ENCODE measurements at regions not wholly inside any gene's neighbourhood (a gene's known extent, or its start where the extent isn't known, plus 50 kb on each side); places are given as distances from the start of the nearest gene placed in this dataset.

DNA sequence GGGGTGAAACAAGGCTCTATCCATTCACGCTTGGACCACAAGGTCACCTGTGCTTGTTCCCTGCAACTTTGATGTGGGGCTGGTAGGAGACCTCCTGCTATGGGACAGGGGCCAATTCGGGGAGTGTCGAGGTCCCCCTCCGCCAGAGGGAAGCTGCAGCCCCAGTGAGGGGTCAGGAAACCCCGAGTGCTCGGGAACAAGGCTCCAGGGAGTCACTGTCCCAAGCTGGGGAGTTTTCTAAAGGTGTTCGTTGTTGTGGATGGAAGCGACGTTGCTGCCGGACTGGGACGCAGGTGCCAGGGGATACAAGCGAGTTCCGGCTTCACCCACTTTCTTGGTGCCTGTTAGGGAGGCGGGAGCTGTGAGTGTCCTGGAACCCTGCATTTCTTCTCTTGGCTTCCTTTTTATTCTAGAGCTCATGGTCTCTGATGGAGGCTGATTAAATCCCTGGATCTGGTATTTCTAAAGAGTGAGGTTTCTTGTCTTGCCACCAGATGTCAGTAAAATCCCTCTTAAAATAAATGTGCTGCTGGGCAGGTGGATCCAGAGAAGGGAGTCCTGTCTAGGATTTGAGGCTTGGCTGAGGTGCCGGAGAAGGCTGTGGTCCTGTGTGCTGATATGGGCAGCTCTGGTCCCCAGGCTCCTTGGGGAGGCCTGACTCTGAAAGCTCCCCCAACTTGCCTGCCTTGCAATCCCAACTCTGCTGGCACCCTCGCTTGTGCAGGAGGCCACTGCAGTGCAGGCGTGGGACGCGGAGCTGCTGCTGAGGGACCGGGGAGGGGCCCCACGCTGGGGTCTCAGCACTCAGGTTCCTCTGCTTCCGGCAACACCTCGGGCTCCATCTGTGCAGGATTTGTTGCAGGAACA lies 153.9 kb downstream of the TEX29 start:
- intact Hi-C loops (cut with micrococcal nuclease; ENCODE audit: unreplicated experiment) = no loop called here
- CTCF ChIA-PET (ENCODE audit: unreplicated experiment) = no interaction called here
- BruUV-seq (replicated peaks) = no TSS peak

DNA sequence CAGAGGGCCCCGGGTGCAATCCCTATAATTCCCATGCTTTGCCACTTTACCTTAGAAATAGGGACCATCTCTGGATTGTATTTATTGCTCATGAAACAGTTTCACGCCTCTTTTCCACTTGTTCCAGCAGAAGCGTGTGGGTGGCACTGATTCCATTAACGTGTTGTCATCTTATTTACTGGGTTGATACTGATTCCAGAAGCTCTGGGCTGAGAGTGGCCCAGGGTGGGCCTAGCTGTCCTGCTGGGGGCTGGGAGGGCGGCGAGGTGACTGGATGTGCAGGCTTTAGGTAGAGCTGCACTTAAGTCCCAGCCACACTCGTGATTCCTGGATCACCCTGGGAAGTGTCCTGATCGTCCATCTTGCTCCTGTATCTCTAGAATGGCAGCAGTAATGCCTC lies 155.0 kb downstream of the TEX29 start:
- no peaks in the 10 kb centered on the region for H3K36me3 ChIP-seq (ENCODE audit: insufficient read depth, low read length)
- no peak for DNase-seq (ENCODE audit: low spot score)
- H2AFZ ChIP-seq (ENCODE audit: low read length) = no peak overlapping the region
- H3K27ac ChIP-seq (ENCODE audit: low read depth, low read length, poor library complexity, severe bottlenecking) = no peak overlapping the region
- H3K4me1 ChIP-seq (ENCODE audit: insufficient read depth, low read length, poor library complexity, severe bottlenecking) = no peaks in the 10 kb centered on the region
- no peaks in the 10 kb centered on the region for H3K9me2 ChIP-seq (ENCODE audit: insufficient read depth, low read length)
- ChIA-PET POLR2A (no interaction called here), CTCF (ENCODE audit: unreplicated experiment) (no interaction called here)
- no peak overlapping the region for H3K4me3 ChIP-seq (ENCODE audit: low read depth, low read length, poor library complexity, severe bottlenecking)
- no peaks in the 10 kb centered on the region for H3K9me3 ChIP-seq (ENCODE audit: low read length)
- BruUV-seq (replicated peaks) = no TSS peak
- TF ChIP-seq EZH2phosphoT487 (IDR thresholded peaks at IDR 0.05; ENCODE audit: borderline replicate concordance, low read depth, low read length) = no peak
- TF ChIP-seq, protein P1, sequence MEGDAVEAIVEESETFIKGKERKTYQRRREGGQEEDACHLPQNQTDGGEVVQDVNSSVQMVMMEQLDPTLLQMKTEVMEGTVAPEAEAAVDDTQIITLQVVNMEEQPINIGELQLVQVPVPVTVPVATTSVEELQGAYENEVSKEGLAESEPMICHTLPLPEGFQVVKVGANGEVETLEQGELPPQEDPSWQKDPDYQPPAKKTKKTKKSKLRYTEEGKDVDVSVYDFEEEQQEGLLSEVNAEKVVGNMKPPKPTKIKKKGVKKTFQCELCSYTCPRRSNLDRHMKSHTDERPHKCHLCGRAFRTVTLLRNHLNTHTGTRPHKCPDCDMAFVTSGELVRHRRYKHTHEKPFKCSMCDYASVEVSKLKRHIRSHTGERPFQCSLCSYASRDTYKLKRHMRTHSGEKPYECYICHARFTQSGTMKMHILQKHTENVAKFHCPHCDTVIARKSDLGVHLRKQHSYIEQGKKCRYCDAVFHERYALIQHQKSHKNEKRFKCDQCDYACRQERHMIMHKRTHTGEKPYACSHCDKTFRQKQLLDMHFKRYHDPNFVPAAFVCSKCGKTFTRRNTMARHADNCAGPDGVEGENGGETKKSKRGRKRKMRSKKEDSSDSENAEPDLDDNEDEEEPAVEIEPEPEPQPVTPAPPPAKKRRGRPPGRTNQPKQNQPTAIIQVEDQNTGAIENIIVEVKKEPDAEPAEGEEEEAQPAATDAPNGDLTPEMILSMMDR (conservative IDR thresholded peaks at IDR 0.05; ENCODE audit: low read length) = no peak
- H3K79me2 ChIP-seq (ENCODE audit: insufficient read depth, low read depth, low read length) = no peaks in the 10 kb centered on the region
- H4K20me1 ChIP-seq (ENCODE audit: insufficient read depth, low read length) = no peaks in the 10 kb centered on the region
- intact Hi-C loops (cut with micrococcal nuclease; ENCODE audit: unreplicated experiment) = no loop called here
- no peak overlapping the region for H3K4me2 ChIP-seq (ENCODE audit: low read length)

More for the DNA sequence above, 153.9 kb downstream of the TEX29 start:
- no peak overlapping the region for H3K4me2 ChIP-seq (ENCODE audit: low read length)
- TF ChIP-seq, protein P1 (conservative IDR thresholded peaks at IDR 0.05; ENCODE audit: low read length) = peak; percentile 64
- TF ChIP-seq EZH2phosphoT487 (IDR thresholded peaks at IDR 0.05; ENCODE audit: borderline replicate concordance, low read depth, low read length) = no peak
- POLR2A ChIA-PET = no interaction called here
- no peaks in the 10 kb centered on the region for H3K79me2 ChIP-seq (ENCODE audit: insufficient read depth, low read depth, low read length)
- H3K4me1 ChIP-seq (ENCODE audit: insufficient read depth, low read length, poor library complexity, severe bottlenecking) = no peaks in the 10 kb centered on the region
- no peaks in the 10 kb centered on the region for H4K20me1 ChIP-seq (ENCODE audit: insufficient read depth, low read length)
- H3K27ac ChIP-seq (ENCODE audit: low read depth, low read length, poor library complexity, severe bottlenecking) = no peak overlapping the region
- no peak overlapping the region for H2AFZ ChIP-seq (ENCODE audit: low read length)
- no peak overlapping the region for H3K4me3 ChIP-seq (ENCODE audit: low read depth, low read length, poor library complexity, severe bottlenecking)
- DNase-seq (ENCODE audit: low spot score) = peak; percentile 13
- H3K36me3 ChIP-seq (ENCODE audit: insufficient read depth, low read length) = no peaks in the 10 kb centered on the region
- H3K9me3 ChIP-seq (ENCODE audit: low read length) = no peaks in the 10 kb centered on the region
- H3K9me2 ChIP-seq (ENCODE audit: insufficient read depth, low read length) = no peaks in the 10 kb centered on the region

DNA sequence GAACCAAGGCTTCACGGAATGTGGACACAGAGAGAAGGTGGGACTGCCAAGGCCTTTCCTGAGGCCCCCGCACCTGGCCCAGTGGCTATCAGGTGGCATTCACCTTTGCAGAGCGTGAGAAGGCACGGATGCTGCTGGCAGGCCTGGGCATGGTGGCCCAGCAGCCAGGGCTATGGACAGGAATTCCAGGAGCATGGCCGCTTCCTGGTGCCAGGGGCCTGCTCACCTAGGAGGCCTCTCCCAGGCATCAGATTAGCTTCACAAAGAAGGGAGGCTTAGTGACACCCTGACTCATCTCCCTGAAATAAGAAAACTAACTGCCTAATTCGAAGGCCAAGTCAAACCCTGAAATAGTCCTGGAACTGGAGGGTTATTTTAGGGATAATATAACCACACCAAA lies 155.8 kb downstream of the TEX29 start:
- TF ChIP-seq, protein P1 (conservative IDR thresholded peaks at IDR 0.05; ENCODE audit: low read length) = no peak
- TF ChIP-seq EZH2phosphoT487 (IDR thresholded peaks at IDR 0.05; ENCODE audit: borderline replicate concordance, low read depth, low read length) = no peak
- DNase-seq (ENCODE audit: low spot score) = no peak
- Histone ChIP-seq H3K4me1 (ENCODE audit: insufficient read depth, low read length, poor library complexity, severe bottlenecking) (no peaks in the 10 kb centered on the region), H3K4me3 (ENCODE audit: low read depth, low read length, poor library complexity, severe bottlenecking) (no peak overlapping the region), H3K4me2 (ENCODE audit: low read length) (no peak overlapping the region), H4K20me1 (ENCODE audit: insufficient read depth, low read length) (no peaks in the 10 kb centered on the region), H3K9me2 (ENCODE audit: insufficient read depth, low read length) (no peaks in the 10 kb centered on the region), H3K9me3 (ENCODE audit: low read length) (no peaks in the 10 kb centered on the region), H3K27ac (ENCODE audit: low read depth, low read length, poor library complexity, severe bottlenecking) (no peak overlapping the region), H2AFZ (ENCODE audit: low read length) (no peak overlapping the region), H3K79me2 (ENCODE audit: insufficient read depth, low read depth, low read length) (no peaks in the 10 kb centered on the region), H3K36me3 (ENCODE audit: insufficient read depth, low read length) (no peaks in the 10 kb centered on the region)
- no TSS peak for BruUV-seq (replicated peaks)
- intact Hi-C loops (cut with micrococcal nuclease; ENCODE audit: unreplicated experiment) = no loop called here
- POLR2A ChIA-PET = interaction anchor here (0.7 kb wide), 1 partner anchor 914 kb away, joined by 3 read pairs; no protein-coding TSS in a partner anchor
- CTCF ChIA-PET (ENCODE audit: unreplicated experiment) = no interaction called here
